ENCODE measurements at regions not wholly inside any gene's neighbourhood (a gene's known extent, or its start where the extent isn't known, plus 50 kb on each side); places are given as distances from the start of the nearest gene placed in this dataset.
A peak's percentile ranks its signal among the peaks of the same experiment; 100 is the strongest.

GRCh38 chr4:136088211-136088867, 1444.0 kb downstream of the PCDH18 start:
- no peak for DNase-seq (ENCODE audit: low read depth)

- peak; percentile 26 for DNase-seq (ENCODE audit: low read depth)
Observed at GRCh38 chr4:136078976-136079375, 1453.3 kb downstream of the PCDH18 start.

DNA sequence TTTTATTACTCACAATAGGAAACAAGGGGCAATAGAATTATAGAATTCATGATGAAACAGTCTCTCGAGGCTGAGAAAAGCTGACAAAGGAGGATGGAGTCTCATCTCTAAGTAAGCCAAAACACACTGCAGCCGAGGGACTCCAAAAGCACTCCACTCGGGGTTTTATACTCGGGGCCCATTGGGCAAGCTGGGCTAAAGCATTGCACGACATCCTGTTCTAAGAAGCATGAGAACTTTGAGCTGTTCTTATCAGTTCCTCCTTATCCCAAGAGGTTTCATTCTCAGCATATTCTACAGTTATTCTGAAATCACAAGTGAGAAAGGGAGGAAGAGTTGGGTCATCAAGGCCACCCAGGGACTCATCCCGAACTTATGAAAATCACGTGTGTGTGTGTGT, 1475.5 kb downstream of the PCDH18 start:
- DNase-seq (ENCODE audit: low read depth), result no peak

GRCh38 chr4:136055360-136055759, 1476.9 kb downstream of the PCDH18 start:
- DNase-seq (ENCODE audit: low read depth), result no peak

DNA sequence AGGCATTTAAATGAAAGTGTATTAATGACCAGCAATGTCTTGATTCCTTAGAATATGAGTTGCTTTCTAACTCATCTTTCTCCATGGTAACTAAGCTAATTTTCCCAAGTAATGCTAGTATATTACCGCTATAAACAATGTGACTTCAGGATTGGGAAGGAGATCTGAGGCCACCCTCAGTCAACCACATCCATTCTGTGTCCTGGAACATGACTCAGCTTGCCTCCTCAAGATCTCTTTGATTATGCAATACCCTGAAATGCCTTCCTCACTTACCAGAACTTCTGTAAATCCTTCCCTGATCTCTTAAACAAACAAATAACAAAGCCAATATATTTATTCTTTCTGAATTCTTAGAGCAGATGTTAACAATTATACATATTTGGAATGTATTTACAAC, 1495.5 kb downstream of the PCDH18 start:
- peak; percentile 79 for DNase-seq (ENCODE audit: low read depth)

GRCh38 chr4:136032391-136032790, 1499.9 kb downstream of the PCDH18 start:
- no peak for DNase-seq (ENCODE audit: low read depth)

GRCh38 chr4:136025540-136025939, 1506.8 kb downstream of the PCDH18 start:
- no peak for DNase-seq (ENCODE audit: low read depth)

DNA sequence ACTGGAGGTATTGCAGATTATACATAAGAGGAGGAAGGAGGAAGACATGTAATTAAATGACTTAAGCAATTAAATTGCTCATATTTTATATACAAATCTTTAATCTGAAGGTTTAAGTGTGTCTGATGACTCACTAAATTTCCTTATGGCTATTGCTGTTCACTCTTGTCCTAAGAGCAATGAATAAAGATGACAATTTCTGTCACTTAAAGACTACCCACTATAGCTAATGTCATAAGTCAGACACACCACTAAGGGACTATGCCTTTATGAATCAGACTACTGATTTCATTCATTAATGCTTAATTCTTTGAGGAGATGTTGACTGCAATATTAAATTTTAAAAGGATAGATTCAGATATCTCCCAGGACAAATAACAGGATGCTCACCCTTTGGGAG, 1514.7 kb downstream of the PCDH18 start:
- DNase-seq (ENCODE audit: low read depth), result no peak

DNA sequence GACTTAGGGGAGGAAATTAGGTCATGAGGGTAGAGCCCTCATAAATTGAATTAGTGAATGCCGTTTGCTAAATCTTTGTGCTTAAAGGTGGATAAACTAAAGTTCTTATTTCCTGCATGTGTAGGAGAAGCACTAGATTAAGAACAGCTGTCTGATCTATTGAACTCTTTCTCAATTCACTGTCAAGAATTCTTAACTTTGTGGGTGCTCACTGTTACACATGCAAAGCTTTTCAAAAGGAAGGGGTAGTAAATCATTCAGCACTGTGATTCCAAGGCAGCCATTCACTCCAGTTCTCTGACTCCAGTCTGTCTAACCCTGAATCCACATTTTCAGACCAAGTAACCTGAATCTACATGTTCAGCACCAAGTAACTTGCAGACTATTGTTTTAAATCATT, 1520.1 kb downstream of the PCDH18 start:
- no peak for DNase-seq (ENCODE audit: low read depth)

DNA sequence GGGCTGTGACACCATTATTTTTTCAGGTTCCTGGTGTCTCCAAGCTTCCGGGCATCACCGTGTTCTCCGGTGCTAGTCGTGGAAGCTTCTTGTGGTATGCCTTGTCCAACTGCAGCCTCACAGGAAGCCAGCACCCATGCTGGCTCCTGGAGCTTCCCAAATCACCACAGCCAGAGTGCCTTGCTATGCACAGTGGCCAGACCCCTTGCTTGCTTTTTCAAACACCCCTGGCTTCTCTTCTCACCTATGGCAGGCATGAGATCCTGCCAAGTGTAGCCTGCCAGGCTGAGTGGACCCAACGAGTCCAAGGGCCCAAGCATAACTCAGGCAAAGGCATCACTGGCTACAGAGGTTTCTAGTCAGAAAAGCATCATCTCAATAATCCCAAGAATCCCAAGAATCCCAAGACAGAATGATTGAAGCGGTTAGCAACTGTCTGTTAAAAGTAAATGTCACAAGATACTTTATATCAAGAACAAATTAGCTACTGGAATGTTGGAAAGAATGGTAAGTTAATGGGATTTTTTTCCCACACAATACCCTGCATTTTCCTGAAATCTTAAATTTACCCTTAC, 1522.9 kb downstream of the PCDH18 start:
- DNase-seq (ENCODE audit: low read depth), result no peak

DNA sequence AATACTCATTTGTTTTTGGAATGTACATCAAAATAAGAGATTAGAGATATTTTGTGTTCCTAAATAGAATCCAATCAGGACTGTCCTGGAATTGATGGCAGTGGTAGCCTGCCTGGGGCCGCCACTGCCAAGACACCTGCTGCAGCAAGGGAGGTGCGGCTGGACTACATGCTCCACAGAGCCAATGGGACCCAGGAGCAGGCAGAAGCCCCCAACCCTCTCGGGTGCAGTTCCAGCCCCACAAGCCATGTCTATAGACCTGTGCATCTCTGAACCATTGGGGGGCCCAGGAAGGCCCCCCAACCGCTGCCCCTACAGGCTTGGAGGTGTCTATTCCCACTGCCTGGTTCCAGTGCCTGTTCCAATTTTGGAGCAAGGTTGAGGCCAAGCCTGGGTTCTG, 1524.3 kb downstream of the PCDH18 start:
- no peak for DNase-seq (ENCODE audit: low read depth)

GRCh38 chr4:136002316-136002715, 1530.0 kb downstream of the PCDH18 start:
- no peak for DNase-seq (ENCODE audit: low read depth)

DNA sequence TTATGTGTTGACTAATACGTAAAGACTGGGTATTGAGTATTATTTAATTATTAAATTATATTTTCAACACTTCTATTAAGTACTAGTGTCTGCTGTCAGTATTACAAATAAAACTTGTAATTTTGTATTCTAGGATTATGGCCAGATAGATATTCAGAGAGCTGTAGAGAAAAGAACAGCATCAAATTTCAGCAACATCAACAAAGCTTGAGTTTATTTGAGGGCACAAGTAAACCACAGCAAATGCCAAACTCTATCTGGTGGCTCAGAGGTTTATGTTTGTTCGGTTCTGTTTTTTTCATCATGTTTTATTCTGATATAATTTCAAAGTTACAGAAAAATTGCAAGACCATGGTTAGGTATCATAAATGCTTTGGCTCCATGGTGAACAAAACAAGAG, 1530.5 kb downstream of the PCDH18 start:
- no peak for DNase-seq (ENCODE audit: low read depth)

DNA sequence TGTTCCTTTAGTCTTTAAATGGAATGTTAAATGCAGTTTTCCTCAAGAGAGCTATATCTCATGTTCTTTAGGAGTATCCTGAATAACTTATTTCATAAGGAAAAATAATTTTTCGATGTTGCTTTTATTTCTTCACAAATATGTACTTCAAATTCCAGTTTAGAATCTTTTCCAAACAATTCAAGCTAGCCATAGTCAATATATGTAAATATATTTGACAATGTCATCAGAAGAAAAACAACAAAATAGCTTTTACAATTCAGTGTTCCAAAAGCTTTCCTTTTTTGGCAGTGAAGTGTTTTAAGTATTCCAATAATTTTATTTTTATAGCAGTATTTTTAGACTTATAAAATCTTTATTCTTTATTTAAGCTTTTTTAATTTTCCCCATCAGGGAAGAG, 1532.0 kb downstream of the PCDH18 start:
- no peak for DNase-seq (ENCODE audit: low read depth)

GRCh38 chr4:135994360-135994759, 1537.9 kb downstream of the PCDH18 start:
- DNase-seq (ENCODE audit: low read depth), result no peak

- DNase-seq (ENCODE audit: low read depth), result no peak
Observed at GRCh38 chr4:135976860-135977259, 1555.4 kb downstream of the PCDH18 start.

- DNase-seq (ENCODE audit: low read depth), result no peak
Observed at GRCh38 chr4:135966936-135967335, 1565.4 kb downstream of the PCDH18 start.

GRCh38 chr4:135963009-135963408, 1569.3 kb downstream of the PCDH18 start:
- DNase-seq (ENCODE audit: low read depth), result no peak

- no peak for DNase-seq (ENCODE audit: low read depth)
Observed at GRCh38 chr4:135949931-135950330, 1582.4 kb downstream of the PCDH18 start.

DNA sequence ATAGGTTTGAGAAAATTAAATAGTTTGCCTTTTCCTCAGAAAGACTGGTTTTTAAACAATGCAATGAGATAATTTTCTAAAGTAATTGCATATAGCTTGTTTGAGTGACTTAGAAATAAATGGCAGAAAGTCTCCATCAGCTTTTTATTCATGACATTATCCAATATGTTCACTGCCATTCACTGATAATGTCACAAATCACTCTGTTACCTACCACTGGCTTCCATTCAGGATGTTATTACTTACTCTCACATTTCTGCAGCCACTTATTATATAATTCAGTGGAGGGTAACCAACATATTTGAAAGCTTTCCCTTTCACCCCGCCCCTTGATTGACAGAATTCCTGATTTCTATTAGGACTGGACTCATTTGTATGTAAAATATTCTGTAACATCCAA, 1583.5 kb downstream of the PCDH18 start:
- no peak for DNase-seq (ENCODE audit: low read depth)

DNA sequence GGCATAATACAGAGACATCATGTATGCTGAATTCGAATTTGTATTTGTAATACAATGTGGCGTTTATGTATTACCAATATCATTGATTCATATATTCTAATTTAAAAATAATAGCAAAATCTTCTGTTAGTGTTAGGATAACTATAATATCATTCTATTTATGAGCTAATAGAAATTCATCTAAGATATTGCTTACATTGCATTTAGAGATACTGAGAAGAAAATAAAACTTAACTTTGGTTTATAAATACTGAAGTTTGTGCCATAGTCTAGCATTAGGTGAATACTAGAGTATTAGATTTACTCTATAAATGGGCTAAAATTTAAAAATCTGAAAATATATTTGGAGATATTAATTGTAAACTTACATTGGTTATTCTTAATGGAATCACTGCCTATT, 1590.6 kb downstream of the PCDH18 start:
- DNase-seq (ENCODE audit: low read depth), result no peak

- DNase-seq (ENCODE audit: low read depth), result no peak
Observed at GRCh38 chr4:135934026-135934425, 1598.3 kb downstream of the PCDH18 start.

GRCh38 chr4:135927651-135928050, 1604.6 kb downstream of the PCDH18 start:
- no peak for DNase-seq (ENCODE audit: low read depth)

- no peak for DNase-seq (ENCODE audit: low read depth)
Observed at GRCh38 chr4:135921081-135921480, 1611.2 kb downstream of the PCDH18 start.

Data from non-pigmented ciliary epithelial cell (primary cell).